Endothelial cell of umbilical vein (primary cell): ENCODE measurements at regions not wholly inside any gene's neighbourhood (a gene's known extent, or its start where the extent isn't known, plus 50 kb on each side); places are given as distances from the start of the nearest gene placed in this dataset.

Source experiments
- POLR2AphosphoS5 ChIP-seq: IDR thresholded peaks from 2 replicates; pipeline ENCODE4 v1.6.1; 2012; ENCODE audit warnings: low read depth, mild to moderate bottlenecking, control low read depth, low read length, moderate library complexity; ENCODE audit not compliant: insufficient read depth
- TF ChIP-seq, protein P1 (sequence below), 2 donors: IDR thresholded peaks; 1 replicate in 1 of 2; 2 replicates in 1 of 2; pipeline ENCODE4 v1.5.1; 2011; ENCODE audit warnings: low read length in 2 of 2, mild to moderate bottlenecking in 2 of 2, moderate library complexity in 2 of 2, control low read depth in 1 of 2, inconsistent platforms in 1 of 2, low read depth in 1 of 2; ENCODE audit not compliant: insufficient read depth in 1 of 2; ENCODE audit errors: extremely low read depth in 1 of 2

DNA sequence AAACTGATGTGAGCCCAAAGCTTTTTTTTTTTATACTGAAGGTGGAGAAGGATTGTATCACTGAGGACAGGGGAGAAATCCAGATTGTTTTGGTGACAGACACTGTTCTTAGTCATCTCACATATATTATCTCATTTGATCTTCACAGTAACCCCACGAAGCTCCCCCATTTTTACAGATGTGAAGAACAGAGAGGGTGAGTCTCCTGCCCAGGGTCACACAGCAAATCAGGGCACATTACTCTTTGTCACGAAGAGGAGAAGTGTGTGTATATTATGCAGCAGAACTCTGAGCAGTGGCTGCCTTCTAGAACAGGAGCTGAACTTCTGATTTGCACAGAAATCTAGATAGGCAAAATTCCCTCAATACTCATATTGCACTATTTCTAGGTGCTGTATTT is 504.3 kb downstream of the XYLT1 start:
- TF ChIP-seq, protein P1, sequence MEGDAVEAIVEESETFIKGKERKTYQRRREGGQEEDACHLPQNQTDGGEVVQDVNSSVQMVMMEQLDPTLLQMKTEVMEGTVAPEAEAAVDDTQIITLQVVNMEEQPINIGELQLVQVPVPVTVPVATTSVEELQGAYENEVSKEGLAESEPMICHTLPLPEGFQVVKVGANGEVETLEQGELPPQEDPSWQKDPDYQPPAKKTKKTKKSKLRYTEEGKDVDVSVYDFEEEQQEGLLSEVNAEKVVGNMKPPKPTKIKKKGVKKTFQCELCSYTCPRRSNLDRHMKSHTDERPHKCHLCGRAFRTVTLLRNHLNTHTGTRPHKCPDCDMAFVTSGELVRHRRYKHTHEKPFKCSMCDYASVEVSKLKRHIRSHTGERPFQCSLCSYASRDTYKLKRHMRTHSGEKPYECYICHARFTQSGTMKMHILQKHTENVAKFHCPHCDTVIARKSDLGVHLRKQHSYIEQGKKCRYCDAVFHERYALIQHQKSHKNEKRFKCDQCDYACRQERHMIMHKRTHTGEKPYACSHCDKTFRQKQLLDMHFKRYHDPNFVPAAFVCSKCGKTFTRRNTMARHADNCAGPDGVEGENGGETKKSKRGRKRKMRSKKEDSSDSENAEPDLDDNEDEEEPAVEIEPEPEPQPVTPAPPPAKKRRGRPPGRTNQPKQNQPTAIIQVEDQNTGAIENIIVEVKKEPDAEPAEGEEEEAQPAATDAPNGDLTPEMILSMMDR (IDR thresholded peaks at IDR 0.05; ENCODE audit: extremely low read depth in 1 of 2, insufficient read depth in 1 of 2, low read depth in 1 of 2, low read length in 2 of 2) = no peak
- no peak for TF ChIP-seq POLR2AphosphoS5
